GM23248 (cell line): ENCODE measurements at regions not wholly inside any gene's neighbourhood (a gene's known extent, or its start where the extent isn't known, plus 50 kb on each side); places are given as distances from the start of the nearest gene placed in this dataset.

Source experiments
- EZH2 ChIP-seq: fragments of 200-600 bp; sonication (generic); IDR thresholded peaks from 2 replicates; pipeline ENCODE4 v1.6.1; 2018; ENCODE audit warnings: antibody characterized with exemption, mild to moderate bottlenecking; ENCODE audit not compliant: insufficient read depth, poor library complexity, severe bottlenecking
- EZH2phosphoT487 ChIP-seq: fragments of 200-600 bp; sonication (generic); IDR thresholded peaks from 2 replicates; pipeline ENCODE4 v1.6.1; 2018; ENCODE audit warnings: antibody characterized with exemption, moderate library complexity, mild to moderate bottlenecking, low read depth; ENCODE audit not compliant: insufficient read depth

DNA sequence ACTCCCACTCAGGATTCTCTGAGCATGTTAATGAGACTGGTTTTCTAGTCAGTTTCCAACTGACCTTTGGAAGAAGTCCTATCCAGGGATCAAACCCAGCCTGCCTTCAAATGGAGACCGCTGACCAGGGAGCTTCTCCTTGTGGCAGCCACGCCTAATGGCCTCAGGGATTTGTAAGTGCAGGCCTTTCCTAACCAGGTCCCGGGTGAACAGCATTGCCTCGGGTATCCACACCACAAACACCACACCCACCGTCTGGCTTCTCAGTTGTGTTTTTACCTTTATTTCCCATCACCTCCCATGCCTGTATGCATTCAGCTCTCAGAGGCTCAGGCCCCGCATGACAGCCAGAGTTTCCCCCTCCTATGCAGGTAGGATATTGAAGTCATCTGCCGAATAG, 406.3 kb upstream of the HS6ST1 start:
- TF ChIP-seq EZH2 (no peak), EZH2phosphoT487 (no peak)
